ENCODE measurements at regions not wholly inside any gene's neighbourhood (a gene's known extent, or its start where the extent isn't known, plus 50 kb on each side); places are given as distances from the start of the nearest gene placed in this dataset.
"Not testable (repeated sequence)": the region's sequence is repeated elsewhere in the genome, so short reads cannot be mapped to it uniquely, and the experiment has no call there.

- DNase-seq (ENCODE audit: low read depth in 2 of 3, low spot score in 1 of 3) = no peak
Observed at GRCh38 chr13:21228738-21229137, 52.3 kb downstream of the MRPL57 start.

DNA sequence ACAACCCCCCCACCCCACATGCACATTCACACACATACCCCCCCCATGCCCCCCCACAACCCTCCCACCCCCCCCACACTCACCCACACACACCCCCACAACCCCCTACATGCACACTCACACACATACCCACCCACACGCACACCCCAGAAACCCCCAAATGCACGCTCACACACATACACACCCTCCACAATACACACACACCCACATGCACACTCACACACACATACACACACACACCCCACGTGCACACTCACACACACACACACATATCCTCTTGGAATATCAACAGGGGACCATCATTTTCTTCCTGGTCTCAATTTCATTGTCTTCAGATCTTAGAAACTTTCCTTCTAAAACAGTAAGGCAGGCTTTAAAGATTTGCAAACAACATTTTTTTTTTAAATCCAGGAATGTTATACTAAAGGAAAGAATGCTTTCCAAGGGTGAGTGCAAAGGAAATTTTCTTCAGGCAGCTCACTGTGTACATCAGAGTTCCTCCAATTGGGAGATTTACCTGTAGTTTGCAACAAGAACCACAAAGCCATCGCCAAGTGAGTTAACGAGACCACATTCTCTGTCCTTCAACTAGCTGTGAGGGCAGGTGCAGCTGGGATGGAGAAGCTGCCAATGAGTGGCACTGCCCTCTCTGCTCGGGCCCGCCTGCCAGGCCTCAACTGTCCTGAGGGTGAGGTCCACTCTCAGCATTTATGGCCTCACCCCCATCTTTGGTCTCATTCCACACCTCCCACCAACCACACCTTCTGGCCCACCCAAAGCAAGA is 53.0 kb downstream of the MRPL57 start:
- DNase-seq (ENCODE audit: low read depth in 2 of 3, low spot score in 1 of 3) = no peak

DNA sequence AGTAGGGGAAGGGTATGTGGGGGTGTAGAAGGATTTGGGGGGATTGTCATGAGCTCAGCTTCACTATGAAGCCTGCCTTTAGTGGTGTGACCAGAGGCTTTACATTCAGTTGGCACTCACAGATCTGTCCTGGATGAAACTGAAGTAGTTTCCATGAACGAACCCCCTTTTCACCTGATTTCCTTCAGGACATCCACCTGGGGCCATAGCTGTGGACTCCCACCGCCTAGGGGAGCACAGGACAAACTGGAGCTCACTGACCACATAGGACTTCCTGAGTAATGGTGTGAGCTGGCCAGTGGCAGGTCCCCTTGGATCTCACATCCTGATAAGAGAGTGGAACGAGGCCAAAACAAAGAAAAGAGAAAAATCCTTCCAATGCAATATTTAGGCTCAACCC is 54.1 kb downstream of the MRPL57 start:
- DNase-seq (ENCODE audit: low read depth in 2 of 3, low spot score in 1 of 3) = no peak

GRCh38 chr13:21231426-21231940 is 55.0 kb downstream of the MRPL57 start:
- DNase-seq (ENCODE audit: low read depth in 2 of 3, low spot score in 1 of 3) = no peak

- no peak for DNase-seq (ENCODE audit: low read depth in 2 of 3, low spot score in 1 of 3)
Observed at GRCh38 chr13:21232196-21232595, 55.7 kb downstream of the MRPL57 start.

DNA sequence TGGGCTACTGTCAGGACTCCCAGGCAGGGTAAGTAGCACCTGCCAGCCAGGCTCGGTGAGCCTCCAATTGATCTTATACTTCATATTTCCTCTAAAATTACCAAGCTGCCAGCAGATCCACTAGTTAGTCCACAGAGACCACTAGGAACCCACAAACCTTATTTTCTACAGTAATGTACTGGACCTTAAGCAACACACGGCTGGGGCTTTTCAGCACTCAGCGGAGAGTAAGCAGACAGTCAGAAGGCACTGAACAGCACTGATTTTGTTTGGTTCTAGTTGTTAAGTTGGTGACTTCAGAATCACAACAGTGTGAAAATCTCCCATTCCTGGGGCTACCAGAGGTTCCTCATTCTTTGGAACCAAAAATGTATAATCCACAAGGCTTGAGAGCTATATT is 56.1 kb downstream of the MRPL57 start:
- no peak for DNase-seq (ENCODE audit: low read depth in 2 of 3, low spot score in 1 of 3)

GRCh38 chr13:21233086-21233485 is 56.6 kb downstream of the MRPL57 start:
- DNase-seq (ENCODE audit: low read depth in 2 of 3, low spot score in 1 of 3) = no peak

GRCh38 chr13:21234526-21234925 is 58.1 kb downstream of the MRPL57 start:
- DNase-seq (ENCODE audit: low read depth in 2 of 3, low spot score in 1 of 3) = no peak

DNA sequence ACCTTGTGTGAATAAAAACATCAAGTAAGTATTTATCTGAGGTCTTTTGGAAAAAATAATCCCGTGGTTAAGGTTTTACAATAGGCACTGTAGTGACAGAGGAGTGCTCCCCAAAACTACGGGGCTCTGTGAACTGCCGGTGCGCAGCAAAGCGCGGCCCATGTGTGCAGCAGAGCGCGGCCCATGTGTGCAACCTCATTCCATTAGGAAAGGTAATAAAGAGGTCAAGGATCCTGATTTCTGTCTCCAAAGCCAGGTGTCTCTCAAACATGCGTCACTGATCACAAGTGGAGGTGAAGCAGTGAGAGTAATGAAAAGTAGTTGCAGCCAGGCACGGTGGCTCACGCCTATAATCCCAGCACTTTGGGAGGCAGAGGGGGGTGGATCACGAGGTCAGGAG is 58.7 kb downstream of the MRPL57 start:
- no peak for DNase-seq (ENCODE audit: low read depth in 2 of 3, low spot score in 1 of 3)

GRCh38 chr13:21237081-21237480 is 60.6 kb downstream of the MRPL57 start:
- no peak for DNase-seq (ENCODE audit: low read depth in 2 of 3, low spot score in 1 of 3)

DNA sequence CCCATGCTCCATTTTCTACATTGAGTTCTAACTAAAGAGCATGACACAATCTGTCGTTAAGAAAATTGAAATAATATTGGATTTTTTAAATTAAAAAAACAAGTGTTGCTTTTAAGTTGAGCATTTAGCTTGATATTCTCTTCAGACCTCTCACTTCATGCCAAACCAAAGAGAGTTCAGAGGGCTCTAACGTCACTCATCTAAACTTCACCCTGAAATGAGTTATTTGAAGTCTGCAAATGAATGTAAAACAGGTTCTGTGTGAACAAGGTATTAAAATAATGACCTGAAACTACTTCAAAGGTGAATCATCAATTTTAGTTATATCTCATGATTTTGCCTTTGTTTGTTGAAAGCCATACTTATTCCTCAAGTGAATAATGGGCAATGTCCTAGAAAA is 61.8 kb downstream of the MRPL57 start:
- no peak for DNase-seq (ENCODE audit: low read depth in 2 of 3, low spot score in 1 of 3)

DNA sequence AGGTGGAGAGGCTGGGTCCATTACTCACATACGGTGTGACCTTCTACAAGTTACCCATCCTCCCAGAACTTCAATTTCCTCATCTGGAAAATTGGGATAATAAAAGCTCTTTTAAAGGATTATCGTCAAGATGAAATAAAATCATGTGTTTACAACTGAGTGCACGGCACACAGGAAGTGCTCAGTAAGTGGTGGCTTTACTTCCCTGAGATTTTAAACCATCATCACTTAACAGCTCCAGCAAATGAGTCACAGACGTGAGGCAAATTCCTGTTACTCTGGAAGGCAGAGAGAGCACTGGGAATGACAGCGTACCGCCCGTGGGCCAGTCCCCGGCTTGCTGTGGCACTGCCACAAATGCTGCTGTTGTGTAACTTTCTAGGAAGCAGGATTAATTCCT is 64.1 kb downstream of the MRPL57 start:
- DNase-seq (ENCODE audit: low read depth in 2 of 3, low spot score in 1 of 3) = no peak

GRCh38 chr13:21242236-21242635 is 65.8 kb downstream of the MRPL57 start:
- DNase-seq (ENCODE audit: low read depth in 2 of 3, low spot score in 1 of 3) = no peak

DNA sequence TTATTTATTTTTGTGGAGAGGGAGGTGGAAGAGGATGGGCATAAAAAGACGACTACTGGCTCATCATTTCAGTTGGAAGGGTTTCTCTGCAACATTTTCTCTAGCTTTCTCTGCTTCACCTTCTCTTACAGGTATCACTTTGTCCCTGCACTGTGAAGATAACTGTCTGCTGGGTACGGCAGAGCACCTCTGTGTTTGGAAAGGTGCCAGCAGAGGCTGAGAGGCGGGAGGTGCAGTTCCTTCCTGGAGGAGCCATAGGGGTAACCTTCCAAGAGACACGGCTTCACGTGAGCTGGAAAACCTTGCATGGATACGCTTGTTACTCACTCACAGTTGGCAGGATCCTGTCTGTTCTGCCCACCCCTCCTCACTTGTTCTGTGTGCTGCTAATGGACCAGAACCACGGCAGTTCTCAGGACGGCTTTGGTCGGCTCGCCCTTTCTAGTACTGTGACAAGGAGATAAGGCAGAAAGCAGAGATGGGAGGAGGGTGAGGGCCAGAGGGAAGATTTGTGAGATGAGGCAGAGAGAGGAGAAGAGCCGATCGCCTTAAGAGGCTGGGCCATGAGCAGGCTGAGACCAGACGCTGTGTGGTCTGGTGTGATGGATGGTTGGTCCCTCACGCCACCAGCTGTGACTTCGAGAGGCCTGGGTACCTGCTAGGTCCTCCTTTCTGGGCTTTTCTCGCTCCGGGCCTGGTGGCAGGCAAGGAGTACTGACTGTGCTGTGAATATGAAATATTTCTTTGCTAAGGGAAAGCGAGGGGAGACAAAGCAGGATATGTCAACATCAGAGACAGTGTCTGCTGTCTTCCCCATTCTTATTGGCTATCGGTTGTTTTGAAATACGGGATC is 66.8 kb downstream of the MRPL57 start:
- DNase-seq (ENCODE audit: low read depth in 2 of 3, low spot score in 1 of 3) = no peak

DNA sequence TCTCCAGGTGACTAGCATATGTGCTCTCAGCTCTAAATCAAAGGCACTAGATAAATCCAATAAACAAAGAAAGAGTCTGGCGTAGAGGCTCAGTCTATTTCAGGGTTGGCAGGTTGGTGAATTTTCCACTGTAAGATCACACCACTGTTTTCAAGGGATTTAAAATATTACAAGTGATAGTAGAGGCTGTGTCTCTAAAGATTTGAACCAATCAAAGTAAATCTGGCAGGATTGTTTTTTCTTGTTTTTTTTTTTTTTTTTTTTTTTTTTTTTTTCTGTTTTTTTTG is 67.4 kb downstream of the MRPL57 start:
- DNase-seq (ENCODE audit: low read depth in 2 of 3, low spot score in 1 of 3) = not testable (repeated sequence)

DNA sequence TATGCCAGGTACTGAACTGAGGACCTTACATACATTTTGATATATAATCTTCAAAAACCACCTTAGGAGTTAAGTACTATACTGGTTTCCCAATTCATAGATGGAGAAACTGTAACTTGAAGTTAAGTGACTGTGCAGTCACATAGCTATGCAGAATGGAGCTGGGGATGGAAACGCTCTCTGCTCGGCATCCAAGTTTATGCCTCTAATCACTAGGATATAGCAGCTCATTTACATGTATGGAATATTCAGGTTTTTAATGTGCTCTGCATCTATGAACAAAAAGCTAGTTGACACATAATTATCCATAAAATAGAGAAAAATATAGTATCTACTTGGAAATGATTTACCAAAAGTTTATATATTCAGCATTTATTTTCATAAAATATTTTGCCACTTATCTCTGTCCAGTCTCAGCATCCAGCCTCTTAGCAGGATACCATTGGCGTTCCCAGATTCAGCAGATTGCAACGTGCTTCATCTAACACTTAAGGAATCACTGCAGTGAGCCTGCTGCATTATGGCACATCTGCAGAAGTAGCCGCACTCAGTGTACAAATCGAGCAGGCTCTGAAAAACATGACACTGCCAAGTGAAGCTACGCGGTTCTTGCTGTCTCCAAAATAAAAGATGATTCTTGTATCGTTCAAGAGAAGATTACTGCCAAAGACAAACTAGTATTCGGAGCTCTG is 70.4 kb downstream of the MRPL57 start:
- no peak for DNase-seq (ENCODE audit: low read depth in 2 of 3, low spot score in 1 of 3)

- no peak for DNase-seq (ENCODE audit: low read depth in 2 of 3, low spot score in 1 of 3)
Observed at GRCh38 chr13:21256351-21256761, 79.9 kb downstream of the MRPL57 start.

DNA sequence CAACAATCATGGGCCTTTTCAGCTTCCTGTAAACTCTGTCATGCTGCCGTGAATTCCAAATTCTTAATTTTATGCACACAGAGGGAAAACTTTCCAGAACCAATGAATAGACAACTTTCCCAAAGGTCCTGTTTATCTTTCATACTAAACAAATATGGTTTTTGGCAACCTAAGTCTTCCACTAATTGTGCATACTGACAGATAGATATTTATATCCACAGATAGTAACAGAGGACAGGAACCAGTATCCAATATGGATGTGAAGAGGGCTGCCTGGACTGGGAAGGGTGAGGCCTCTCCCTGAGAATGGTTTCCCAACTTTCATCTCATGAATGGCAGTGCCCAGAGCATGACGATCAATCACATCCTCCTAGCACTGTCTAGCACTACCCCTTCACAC is 80.4 kb downstream of the MRPL57 start:
- DNase-seq (ENCODE audit: low read depth in 2 of 3, low spot score in 1 of 3) = no peak

DNA sequence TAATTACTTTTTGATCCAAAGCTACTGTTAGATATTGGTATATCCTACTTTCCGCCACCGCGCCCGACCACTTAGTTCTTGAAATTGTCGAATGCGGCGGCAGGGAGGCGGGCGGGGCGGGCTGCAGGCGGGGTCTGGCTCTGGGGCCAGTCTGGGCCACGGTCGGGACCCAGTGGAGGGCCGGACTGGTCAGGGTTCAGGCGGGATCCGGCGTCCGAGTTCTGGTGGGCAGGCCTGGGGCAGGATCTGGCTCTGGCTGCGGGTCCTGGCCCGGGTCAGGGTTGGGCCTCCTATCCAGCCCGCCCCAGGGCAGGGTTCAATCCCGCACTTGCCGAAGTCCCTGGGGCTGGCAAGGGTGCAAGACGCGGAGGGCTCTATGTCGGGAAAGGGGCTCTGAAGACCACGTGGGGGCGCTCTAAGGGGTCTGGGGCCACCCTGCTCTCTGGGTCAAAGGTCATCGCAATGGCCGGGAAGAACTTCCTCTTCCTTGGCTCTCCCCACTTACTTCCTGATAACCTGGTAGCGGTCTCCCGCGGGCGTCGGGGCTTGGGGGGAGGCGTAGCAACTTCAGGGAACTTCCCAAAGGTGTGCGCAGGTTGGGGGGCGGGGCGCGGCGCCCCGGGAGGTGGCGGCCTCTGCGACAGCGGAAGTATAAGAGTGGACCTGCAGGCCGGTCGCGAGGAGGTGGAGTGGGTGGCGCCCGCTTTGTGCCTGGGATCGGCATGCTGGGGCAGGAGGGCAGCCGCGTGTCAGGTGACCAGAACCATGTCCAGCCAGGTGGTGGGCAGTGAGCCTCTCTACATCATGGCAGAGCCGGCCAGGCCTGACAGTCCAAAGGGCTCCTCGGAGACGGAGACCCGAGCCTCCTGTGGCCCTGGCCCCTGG is 83.4 kb downstream of the MRPL57 start:
- DNase-seq (ENCODE audit: low read depth in 2 of 3, low spot score in 1 of 3) = no peak

- DNase-seq (ENCODE audit: low read depth in 2 of 3, low spot score in 1 of 3) = not testable (repeated sequence)
Observed at GRCh38 chr13:21260561-21261290, 84.3 kb downstream of the MRPL57 start.

All from stimulated activated CD4-positive, alpha-beta T cell treated with anti-CD3 and anti-CD28 coated beads, Interleukin-12 subunit alpha, Interleukin-12 subunit beta, amount 100 ng/mL, for 48 hours (primary cell).